ENCODE measurements at regions not wholly inside any gene's neighbourhood (a gene's known extent, or its start where the extent isn't known, plus 50 kb on each side); places are given as distances from the start of the nearest gene placed in this dataset.

GRCh38 chr10:83037653-83038052 is 1101.7 kb upstream of the GHITM start:
- DNase-seq: no peak

DNA sequence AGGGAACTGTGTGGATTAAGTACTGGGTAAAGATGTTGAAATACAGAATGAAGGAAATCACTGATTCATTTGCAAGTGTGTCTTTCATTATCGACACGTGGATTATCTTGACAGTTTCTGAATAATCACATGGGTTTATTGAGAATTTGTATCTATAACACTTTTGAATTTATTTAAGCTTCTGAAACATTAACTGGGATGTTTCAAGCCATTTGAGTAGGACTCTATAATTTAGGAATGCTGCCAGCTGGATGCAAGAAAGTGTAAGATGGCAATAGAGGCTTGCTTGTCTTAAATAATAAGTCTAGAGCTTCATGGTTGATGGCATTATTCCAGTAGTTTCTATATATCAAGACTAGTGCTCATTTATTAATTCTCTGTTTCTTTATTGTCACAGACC is 1100.7 kb upstream of the GHITM start:
- DNase-seq: no peak

DNA sequence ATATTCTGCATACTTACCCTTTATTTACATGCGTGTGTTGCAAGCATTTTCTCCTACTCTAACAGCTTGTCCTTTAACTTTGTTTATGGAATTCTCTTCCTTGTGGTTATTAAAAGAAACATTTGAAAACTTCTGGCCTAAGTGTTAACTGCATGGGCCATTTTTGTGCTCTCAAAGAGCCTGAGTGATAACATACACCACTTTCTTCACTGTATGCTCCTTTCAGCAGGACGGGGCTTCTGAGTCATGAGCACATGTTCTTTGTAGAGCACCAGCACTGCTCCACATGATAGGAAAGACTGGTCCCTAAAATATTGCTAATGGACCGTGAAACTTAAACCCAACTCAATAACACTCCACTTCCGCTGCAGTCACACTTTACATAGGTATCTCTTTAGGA is 1093.6 kb upstream of the GHITM start:
- no peak for DNase-seq

GRCh38 chr10:83050815-83051214 is 1088.5 kb upstream of the GHITM start:
- no peak for DNase-seq

DNA sequence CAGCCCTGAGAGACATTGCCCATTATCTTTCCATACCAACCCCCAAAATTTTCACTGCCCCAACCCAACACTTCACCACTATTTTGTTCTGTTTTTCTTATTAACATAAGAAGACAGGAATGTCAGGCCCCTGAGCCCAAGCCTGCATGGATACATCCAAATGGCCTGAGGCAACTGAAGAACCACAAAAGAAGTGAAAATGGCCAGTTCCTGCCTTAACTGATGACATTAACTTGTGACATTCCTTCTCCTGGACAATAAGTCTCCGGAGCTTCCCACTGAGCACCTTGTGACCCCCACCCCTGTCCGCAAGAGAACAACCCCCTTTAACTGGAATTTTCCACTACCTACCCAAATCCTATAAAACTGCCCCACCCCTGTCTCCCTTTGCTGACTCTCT is 1076.4 kb upstream of the GHITM start:
- no peak for DNase-seq

DNA sequence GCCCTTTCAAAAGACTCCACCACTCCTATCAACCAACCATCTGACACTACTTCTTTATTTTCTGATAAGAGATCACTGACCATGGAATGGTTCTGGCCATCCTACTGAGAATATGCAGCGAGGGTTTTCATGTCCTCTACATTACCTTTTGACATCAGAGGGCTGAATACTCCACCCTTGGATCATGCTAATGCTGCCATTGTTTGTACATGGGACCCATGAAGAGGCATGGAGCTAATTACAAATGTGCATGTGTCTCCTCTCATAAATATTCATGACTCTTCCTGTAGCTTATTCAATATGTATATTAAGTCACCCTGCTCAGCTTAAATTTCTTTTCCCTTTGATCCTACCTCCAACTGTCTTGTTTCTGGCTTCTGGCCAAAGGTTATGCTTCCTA is 1065.8 kb upstream of the GHITM start:
- no peak for DNase-seq

DNA sequence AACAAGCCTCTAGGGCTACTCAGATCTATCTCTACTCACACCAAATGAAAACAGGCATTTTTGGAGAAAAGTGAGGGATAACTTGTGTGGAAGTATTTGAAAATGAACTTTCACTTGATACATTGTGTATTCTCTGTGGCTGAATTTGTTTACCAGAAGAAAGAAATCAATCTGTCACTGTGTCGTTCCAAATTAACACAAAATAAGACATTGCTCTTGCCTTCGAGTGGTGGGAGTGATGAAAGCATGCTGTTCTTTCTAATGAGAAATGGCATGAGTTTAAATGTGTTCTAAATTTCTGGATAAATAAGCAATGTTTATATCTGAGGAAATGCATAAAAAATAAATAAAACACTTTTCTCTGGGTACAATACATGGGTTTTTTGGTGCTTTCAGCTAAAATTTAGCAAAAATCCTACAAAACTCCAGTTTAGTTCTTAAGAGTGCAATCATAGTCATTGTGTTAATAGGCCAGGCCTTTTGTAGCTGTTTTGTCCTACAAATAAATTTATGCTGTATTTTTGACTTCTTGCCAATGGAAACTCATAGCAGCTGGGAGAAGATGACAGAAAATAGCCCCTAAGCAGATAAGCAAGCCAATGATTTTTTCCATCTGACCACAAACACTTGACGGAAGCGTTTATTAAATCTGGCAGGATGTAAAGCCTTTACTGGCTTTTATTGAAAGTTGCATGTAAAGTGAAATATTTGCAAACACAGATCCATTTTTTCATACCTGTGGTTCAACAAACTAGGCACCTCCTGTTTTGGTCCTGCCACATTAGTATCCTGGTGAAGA is 1064.1 kb upstream of the GHITM start:
- no peak for DNase-seq

DNA sequence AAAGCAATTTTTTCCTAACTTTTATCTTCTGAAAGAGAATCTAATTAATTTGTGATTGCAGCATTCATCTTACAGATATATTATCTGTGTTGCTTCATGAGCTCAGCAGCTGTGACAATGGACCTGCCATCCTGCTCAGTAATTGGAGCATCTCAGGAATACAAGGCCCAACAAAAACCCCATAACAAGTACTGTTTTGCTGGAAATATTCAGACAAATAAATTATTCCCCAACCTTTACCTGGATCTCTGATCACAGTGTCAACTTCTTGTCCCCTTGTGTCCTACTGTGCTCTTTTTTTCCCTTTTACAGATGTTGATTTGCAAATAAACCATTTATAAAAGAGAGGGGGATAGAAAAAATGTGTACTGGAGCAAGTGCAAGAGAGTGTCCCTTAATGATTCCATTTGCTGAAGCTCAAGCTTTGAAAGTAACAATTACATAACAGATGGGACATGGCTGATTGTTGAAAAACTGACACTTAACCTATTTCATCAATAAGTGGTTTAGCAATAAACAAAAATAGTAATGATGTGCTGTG is 1063.4 kb upstream of the GHITM start:
- no peak for DNase-seq

DNA sequence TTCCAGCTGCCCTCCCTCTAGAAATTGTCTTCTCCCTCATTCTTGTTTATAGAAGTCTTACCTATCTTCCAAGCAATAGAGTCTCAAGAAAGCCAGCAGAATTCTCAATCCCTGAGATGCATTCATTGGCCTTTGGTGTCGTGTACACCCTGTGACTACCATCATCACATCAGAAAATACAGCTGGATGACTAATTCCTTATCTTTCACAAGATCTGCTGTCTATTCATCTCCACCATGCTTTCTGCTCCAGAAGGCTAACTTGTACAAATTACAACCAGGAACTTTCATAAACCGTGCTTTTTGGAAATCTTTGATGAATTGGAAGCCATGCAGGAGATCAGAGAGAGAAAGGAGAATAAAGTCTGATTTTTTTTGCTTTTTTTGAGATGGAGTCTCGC is 1062.9 kb upstream of the GHITM start:
- no peak for DNase-seq

DNA sequence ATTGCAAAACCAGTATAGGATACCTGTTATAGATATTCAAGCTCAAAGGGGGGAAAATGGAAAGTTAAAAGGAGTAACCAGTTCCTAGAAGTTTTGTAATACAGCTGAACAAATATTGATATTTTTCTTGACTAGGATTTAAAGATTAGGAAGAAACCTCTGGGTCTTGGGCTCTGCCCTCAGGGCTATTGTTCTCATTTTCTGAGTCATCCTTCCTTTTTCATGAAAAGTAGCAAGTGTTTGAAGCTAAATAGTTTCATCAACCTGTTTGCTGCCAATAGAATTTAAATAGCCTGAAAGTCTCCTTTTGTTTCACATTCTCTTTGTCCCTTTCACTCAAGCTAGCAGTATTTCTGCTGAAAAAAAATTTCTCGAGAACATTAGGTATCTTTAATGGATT is 1061.1 kb upstream of the GHITM start:
- DNase-seq: no peak

DNA sequence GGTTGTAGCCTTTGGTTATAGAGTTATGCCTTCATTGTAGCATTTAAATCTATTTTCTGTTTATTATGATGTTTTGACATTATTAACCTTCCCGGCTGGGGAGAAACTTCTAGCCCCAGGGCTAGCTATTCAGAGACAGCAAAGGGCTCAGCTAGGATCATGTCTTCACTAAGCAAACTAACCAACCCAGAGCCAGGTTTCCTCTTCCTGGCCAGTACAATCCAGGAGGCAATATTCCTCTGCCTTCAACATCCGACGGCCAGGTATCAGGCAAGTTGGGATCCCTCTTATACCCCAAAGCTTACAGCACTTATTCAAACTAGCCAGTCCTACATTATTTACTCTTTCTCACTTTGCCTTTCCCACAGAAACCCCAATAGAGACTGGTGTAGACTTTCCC is 1060.7 kb upstream of the GHITM start:
- no peak for DNase-seq

DNA sequence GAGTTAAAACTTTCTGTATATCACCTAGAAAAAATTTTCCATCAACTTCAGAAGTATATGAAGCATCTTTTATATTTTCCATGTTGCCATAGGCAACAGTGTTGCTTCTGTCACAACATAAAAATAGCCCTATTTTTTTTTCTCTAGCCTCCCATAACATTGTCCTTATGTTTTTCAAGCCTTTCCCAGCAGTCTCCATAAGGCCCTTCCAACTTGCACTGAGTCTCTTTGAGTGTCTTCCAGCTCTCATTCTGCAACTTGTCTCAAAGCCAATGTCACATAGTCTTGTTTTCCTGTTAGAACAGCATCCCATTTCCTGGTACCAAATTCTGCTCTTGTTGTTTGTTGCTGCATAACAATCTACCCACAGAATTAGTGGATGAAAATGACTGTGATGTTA is 1055.5 kb upstream of the GHITM start:
- DNase-seq: no peak

DNA sequence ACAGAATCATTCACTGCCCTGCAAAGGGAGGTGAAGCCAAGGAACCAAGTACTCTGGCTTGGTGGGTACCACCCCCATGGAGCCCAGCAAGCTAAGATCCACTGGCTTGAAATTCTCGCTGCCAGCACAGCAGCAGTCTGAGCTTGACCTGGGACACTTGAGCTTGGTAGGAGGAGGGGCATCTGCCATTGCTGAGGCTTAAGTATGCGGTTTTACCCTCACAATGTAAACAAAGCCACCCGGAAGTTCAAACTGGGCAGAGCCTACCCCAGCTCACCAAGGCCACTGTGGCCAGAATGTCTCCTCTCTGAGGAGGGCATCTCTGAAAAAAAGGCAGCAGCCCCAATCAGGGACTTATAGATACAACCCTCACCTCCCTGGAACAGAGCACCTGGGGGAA is 1050.0 kb upstream of the GHITM start:
- no peak for DNase-seq

- DNase-seq: no peak
Observed at GRCh38 chr10:83104616-83105015, 1034.7 kb upstream of the GHITM start.

DNA sequence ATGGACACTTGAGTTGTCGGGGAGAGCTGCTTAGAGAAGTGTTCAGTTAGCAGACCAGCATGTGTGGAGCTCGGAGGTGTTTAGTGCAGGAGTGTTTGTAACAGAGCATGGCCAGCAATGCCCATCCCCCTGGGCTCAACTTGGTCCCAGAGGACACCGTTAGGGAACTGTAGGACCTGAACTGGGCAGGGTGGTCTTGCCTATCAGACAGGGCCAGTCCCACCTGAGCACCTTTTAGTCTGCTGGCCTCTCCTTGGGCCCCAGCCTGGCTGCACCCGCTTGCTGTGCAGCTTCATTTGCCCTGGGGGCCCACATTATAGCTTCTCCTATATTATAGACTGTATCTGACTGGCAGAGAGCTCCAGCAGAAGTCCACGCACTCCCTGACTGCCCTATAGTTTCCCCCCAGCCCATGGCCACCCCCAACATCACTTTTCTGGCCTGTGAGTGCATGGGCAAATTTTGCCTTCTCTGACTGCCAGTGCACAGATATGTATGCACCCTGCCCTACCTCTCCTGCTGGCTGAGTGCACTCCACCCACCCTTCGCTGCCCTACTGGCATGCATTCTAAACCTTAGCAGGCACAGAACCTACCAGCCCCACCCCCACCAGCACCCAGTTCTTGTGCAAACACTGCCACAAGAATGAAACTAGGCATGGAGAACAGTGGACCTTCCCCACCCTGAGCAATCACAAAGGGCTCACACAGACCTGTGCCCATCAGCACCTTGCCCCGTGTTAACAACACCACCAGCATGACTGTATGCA is 1030.6 kb upstream of the GHITM start:
- no peak for DNase-seq

DNA sequence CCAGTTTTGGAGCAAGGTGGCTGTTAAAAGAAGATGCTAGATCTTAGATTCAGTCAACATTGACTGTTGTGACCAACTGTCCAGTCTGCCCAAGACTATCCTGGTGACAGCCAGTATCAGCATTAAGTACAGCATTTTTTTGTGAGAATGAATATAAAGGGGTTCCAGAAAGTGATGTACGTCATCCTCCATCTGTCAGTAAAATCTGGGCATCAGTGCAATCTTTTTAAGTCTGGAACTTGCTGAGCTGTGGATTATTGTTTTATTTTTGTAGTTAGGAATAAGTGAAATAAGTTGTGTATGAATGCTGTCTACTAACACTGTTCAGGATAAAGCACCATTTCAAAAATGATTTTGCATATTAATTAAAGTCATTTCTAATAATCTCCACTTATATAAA is 1020.0 kb upstream of the GHITM start:
- no peak for DNase-seq

DNA sequence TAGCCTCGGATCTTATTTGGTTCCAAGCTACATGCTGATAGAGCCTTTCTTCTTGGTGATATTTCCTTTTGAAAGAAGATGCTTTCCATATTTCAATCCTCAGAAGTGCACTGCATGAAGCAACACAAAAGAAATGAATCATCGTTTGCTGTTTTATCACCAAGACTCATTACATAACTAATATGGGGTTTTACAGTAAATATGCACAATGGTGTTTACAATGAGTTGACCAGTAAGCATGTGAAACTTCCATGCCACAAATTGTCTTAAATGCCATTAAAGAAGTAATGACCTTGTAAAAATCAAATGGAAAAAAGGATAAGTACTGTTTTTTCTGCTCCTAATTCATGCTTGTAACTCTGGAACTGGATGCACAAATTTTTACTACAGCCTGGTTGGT is 1017.0 kb upstream of the GHITM start:
- no peak for DNase-seq

- DNase-seq: no peak
Observed at GRCh38 chr10:83127942-83128575, 1011.2 kb upstream of the GHITM start.

DNA sequence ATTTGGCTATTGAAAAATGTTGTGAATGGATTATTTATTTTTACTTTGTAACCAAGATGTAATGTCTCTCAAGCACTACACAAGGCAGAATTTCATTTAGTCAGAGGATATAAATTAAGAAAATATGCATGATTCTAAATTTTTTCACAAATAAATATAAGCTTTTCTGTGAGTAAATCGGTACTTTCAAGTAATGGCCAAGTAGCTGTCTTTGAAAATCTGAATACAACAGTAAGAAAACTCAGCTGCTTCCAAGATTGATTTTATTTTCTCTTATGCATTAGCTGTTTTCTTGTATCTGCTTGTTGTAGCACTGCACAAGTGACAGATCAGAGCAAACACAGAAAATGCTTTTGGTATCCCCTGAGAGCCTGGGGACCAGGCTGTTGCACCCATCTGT is 998.5 kb upstream of the GHITM start:
- DNase-seq: no peak

GRCh38 chr10:83142074-83142563 is 997.2 kb upstream of the GHITM start:
- DNase-seq: no peak

DNA sequence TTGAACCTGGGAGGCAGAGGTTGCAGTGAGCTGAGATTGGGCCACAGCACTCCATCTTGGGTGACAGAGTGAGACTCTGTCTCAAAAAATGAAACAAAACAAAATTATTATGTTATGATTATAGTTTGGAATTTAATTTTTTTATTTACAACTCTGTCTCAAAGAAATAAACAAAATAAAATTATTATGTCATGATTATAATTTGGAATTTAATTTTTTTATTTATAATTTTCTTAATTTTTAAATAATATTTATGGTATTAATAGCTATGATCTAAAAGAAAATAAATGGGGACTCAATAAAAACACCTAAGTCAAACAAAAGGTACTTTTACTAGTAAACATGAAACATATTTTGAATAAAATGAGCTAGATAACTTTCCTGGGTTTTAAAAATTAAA is 994.8 kb upstream of the GHITM start:
- no peak for DNase-seq

DNA sequence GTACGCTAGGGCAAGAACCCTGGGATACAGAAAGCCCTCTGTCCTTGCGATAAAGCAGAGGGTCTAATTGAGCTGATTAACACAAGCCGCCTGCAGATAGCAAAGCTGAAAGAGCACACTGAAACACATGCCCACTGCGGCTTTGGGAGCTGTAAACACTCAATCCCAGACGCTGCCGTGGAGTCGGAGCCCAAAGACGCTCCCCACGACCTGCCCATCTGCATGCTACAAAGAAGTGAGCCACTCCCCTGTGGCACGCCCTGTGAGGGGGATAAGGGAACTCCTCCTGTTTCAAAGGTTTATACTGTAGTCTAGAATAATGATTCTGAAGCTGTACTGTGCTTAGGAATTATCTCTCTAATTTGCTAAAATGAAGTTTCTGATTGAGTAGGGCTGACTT is 985.6 kb upstream of the GHITM start:
- no peak for DNase-seq

GRCh38 chr10:83164156-83164555 is 975.2 kb upstream of the GHITM start:
- no peak for DNase-seq

DNA sequence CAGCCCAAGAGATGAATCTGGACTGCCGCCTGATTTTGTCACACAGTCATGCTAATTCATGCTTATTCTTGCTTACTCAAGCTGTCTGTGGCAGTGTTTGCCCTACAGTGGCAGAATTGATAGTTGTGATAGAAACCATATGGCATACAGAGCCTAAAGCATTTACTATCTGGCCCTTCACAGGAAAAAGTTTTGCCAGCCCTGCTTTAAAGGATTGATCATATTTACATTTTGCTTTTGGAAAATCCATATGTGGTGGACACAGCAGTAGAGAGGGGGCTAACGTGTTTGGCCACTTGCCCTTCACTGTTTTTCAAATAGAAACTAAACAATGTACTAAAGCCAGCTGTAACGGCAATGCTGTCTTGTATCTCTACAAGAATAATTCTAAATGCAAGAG is 974.0 kb upstream of the GHITM start:
- no peak for DNase-seq
